Neural progenitor cell (in vitro differentiated cells): ENCODE measurements at regions not wholly inside any gene's neighbourhood (a gene's known extent, or its start where the extent isn't known, plus 50 kb on each side); places are given as distances from the start of the nearest gene placed in this dataset.

Source experiments
- EZH2 ChIP-seq: fragments of 200-600 bp; sonication (generic); IDR thresholded peaks from 2 replicates; pipeline ENCODE4 v1.6.1; 2017; ENCODE audit warnings: antibody characterized with exemption, mild to moderate bottlenecking, moderate library complexity
- EZH2phosphoT487 ChIP-seq: fragments of 200-600 bp; sonication (generic); IDR thresholded peaks from 2 replicates; pipeline ENCODE4 v1.6.1; 2017; ENCODE audit warnings: antibody characterized with exemption
- TF ChIP-seq, protein P1 (sequence below): fragments of 200-600 bp; sonication (generic); IDR thresholded peaks from 2 replicates; pipeline ENCODE4 v1.5.1; 2017; ENCODE audit warnings: antibody characterized with exemption, mild to moderate bottlenecking

DNA sequence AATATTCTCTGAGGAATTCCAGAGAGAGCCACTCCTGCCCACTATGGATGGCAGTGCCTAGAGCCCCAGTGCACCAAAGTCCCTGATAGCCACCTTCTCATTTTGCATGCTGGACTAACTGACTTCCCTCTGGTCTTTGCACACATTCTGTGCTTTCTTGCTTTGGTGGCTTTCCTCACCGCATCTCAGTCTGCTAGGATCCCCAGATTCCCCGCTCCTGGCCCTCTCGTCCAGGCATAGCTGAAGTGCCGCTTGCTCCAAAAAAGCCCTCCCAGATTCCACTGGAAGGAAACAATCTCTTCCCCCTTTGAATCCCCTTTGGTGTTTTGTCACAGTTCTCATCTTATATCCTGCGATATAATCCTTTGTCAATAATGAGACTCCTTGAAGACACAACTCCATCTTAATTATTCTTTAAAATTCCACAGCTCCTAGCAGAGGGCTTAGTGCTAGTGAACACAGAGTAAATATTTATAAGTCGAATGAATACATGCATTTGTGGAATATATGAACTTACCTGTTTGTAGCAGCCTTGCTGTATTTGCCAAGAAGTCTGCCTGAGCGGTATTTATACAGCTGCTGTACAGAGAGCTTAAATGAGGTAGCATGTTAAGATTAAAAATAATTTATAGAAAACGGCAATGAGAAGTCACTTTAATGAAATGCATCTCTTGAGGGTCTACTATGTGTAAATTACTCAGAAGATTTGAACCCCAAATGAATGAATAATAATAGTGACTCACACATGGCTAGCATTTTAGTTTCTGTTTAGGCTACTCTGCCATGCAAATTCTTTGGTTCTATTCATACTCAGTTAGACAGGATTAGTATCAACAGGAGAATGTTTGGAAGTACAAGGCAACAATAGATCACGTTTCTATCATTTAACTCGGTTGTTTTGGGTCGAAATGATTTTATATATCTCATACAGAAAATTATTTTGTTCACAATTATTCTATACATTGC, 421.9 kb upstream of the TENM3 start:
- no peak for TF ChIP-seq EZH2
- TF ChIP-seq, protein P1, sequence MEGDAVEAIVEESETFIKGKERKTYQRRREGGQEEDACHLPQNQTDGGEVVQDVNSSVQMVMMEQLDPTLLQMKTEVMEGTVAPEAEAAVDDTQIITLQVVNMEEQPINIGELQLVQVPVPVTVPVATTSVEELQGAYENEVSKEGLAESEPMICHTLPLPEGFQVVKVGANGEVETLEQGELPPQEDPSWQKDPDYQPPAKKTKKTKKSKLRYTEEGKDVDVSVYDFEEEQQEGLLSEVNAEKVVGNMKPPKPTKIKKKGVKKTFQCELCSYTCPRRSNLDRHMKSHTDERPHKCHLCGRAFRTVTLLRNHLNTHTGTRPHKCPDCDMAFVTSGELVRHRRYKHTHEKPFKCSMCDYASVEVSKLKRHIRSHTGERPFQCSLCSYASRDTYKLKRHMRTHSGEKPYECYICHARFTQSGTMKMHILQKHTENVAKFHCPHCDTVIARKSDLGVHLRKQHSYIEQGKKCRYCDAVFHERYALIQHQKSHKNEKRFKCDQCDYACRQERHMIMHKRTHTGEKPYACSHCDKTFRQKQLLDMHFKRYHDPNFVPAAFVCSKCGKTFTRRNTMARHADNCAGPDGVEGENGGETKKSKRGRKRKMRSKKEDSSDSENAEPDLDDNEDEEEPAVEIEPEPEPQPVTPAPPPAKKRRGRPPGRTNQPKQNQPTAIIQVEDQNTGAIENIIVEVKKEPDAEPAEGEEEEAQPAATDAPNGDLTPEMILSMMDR: no peak
- TF ChIP-seq EZH2phosphoT487: no peak
